ENCODE measurements at regions not wholly inside any gene's neighbourhood (a gene's known extent, or its start where the extent isn't known, plus 50 kb on each side); places are given as distances from the start of the nearest gene placed in this dataset.

DNA sequence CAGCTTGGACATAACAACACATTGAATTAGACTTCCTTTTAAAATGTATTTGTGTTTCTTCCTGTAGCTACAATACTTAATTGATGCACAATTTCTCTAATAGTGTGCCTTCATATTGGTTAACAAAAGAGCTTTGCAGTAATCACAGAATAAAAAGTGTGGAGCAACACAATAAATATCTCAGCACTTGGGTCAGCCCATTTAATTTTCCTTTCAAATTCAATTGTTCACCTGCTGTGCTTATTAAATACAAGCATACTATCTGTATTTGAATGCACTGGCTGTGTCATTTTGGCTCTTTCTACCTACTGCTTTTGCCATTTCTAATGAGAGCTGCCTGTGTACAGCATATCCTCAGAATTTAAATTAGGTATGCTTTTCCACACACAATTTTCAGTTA, 1641.3 kb upstream of the SLC39A10 start:
- TF ChIP-seq, protein P1, sequence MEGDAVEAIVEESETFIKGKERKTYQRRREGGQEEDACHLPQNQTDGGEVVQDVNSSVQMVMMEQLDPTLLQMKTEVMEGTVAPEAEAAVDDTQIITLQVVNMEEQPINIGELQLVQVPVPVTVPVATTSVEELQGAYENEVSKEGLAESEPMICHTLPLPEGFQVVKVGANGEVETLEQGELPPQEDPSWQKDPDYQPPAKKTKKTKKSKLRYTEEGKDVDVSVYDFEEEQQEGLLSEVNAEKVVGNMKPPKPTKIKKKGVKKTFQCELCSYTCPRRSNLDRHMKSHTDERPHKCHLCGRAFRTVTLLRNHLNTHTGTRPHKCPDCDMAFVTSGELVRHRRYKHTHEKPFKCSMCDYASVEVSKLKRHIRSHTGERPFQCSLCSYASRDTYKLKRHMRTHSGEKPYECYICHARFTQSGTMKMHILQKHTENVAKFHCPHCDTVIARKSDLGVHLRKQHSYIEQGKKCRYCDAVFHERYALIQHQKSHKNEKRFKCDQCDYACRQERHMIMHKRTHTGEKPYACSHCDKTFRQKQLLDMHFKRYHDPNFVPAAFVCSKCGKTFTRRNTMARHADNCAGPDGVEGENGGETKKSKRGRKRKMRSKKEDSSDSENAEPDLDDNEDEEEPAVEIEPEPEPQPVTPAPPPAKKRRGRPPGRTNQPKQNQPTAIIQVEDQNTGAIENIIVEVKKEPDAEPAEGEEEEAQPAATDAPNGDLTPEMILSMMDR (IDR thresholded peaks at IDR 0.05 in 8 of 11, conservative IDR thresholded peaks at IDR 0.05 in 3 of 11) = no peak
- TF ChIP-seq POLR2A (IDR thresholded peaks at IDR 0.05) = no peak
- TF ChIP-seq POLR2AphosphoS5 (IDR thresholded peaks at IDR 0.05) = no peak

Data from spleen (tissue), 7 donors.